G401 (cell line): ENCODE measurements at regions not wholly inside any gene's neighbourhood (a gene's known extent, or its start where the extent isn't known, plus 50 kb on each side); places are given as distances from the start of the nearest gene placed in this dataset.

ENCODE experiments used
- DNase-seq: peaks from one replicate; pipeline ENCODE4 v3.0.0-alpha.2; 2015; ENCODE audit warnings: low spot score
- in situ Hi-C: cut with HindIII; loops from 2 replicates; pipeline ENCODE4 v1.10.0; 2016; ENCODE audit warnings: low sequenced_read_pairs, mixed read lengths

DNA sequence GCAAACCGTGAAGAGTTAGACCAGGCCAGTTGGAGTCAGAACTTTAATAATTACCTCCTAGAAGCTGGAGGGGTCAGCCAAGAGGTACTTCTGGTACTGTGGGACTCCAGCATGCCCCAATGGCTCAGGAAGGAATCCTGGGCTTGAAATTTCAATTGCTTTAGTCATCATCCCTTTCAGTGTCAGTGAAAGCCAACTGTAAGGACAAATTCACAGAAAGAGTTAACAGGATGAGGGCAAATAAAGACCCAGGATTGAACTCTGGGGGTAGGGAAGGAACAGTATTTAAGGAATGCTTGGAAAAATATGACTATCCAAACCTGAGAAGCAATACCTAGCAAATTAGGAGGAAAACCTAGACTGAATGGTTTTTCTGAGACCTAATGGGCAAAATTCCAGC lies 735.1 kb upstream of the MARCKS start:
- DNase-seq = no peak
- in situ Hi-C loops = no loop called here

DNA sequence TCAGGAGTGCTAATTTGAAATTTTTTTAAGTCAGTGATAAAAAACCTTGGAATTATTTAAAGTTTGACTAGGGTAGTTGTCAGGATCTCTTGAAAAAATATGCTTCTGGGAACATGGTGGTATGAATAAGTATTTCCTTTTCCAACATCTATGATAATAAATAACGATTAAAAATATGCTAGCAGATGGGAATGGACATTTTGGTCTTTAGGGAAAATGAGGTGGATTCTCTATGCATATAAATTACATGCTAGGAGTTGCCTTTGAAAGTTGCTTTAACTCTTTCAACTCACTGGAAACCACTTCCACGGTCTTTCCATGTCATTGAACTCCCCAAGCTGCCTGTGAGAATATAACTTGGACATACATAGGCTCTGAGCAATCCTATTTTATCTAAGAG lies 731.5 kb upstream of the MARCKS start:
- no peak for DNase-seq
- in situ Hi-C loops = no loop called here

DNA sequence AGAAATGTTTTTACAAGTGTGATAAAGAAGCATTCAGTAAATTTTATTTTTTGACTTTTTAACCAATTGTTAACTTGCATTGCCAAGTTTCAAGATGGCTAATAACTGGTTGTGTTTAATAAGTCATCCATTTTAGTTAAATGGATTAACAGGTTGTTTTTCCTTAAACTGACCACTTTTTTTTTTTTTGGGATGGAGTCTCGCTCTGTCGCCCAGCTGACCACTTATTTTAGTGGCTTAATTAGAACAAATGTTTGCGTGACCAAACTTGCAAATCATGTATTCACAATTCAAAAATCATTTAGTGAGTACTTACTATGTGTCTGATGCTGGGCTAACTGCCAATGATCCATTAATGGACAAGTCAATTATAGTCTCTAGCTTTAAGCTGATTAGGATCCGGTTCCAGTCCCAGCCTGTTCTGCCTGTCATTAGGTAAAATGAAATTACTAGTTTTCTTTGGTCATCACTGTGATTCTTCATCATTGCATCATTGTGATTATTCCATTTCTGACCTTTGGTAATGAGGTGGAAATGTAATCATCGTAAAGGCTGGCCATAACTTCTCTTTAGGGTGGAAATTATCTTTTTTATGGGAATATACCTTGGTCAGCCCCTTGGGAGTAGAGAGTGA lies 729.2 kb upstream of the MARCKS start:
- in situ Hi-C loops = no loop called here
- no peak for DNase-seq

DNA sequence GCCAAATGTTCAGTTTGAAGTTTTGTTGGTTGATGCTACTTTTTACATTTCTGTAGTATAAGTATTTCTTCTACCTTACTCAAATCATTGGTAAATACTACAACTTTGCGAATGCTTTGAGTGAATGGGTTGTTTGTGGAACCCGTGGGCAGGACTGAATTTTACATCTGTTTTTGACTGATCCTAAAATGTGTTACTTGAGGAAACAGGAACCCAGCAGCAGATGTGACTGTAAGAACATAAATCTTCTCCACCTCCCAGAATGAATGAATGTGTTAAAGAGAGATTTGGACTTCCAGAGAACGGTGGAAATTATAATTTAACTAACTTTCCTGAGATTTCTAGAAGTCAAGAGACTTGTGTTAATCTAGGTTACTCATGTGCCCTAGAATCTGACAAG lies 728.5 kb upstream of the MARCKS start:
- in situ Hi-C loops = no loop called here
- DNase-seq = no peak

DNA sequence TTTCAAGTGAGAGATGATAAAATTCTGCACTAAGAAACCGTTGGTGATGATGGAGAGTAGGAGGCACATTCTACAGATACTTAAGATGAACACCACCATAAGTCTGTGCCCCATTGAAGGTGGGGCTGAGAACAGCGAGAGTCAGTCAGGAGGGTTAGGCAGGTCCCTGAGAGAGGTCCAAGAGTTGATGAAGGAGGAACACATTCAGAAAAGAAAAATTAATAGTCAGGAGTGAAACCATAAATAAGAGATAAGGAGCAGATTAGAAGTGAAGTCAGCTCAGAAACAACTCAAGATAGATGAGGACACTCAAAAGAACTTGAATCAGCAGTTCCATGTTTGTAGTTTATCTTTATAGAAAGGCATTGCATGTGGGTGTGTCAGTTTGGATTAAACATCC lies 727.2 kb upstream of the MARCKS start:
- in situ Hi-C loops = no loop called here
- no peak for DNase-seq

DNA sequence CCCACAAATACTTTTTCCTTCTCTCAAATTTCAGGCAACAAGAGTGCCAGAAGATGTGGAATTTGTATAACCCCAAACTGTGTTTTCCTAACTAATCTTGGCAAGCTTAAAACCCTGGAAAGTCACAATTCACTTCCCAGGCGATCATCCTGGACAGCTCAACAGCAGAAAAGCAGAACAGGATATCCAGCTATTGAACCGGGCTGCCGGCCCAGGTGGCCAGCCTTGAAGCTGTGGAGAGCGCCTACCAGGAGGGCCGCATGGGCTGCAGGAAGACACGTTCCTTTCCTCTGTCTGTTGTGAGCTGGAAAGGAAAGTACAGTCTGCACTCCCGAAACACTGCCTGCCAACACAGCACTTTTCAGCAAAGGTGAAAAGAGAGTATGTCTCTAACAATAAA lies 719.7 kb upstream of the MARCKS start:
- DNase-seq = no peak
- in situ Hi-C loops = no loop called here

DNA sequence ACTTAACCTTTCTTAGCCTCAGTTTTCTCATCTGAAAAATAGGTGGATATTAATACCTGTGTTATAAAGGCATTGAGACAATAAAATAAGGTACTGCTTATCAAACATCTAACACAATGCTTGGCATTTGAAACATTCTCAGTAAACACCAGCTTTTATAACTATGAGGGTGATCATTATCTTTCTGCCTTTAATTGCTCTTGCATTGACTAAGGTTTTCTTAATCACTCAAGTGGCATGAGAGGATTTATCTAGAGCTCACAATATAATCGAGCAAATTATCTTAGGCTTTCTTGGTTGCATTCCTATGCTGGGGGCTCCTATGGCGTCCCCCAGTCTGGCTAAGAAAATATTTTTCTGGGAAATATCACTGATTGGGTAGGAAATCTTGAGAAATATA lies 716.4 kb upstream of the MARCKS start:
- no peak for DNase-seq
- in situ Hi-C loops = no loop called here

DNA sequence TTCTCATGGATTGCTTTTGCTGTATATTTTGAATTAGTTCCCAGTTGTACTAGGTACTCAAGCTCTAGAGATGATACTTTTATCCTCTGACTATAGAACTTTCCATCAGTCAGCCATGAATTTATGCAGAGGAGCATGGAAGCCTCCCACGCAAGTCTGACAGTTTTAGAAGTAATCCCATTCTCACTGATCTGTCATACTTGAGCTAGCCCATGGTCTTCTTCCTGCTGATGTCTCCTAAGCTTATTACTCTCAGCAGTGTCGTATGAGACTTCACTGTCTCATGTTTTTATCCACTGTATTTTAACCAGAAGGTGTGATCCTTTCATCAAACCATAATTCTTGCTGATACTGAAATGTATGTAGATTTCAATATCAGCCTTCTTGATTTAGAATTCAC lies 715.2 kb upstream of the MARCKS start:
- DNase-seq = no peak
- in situ Hi-C loops = no loop called here

DNA sequence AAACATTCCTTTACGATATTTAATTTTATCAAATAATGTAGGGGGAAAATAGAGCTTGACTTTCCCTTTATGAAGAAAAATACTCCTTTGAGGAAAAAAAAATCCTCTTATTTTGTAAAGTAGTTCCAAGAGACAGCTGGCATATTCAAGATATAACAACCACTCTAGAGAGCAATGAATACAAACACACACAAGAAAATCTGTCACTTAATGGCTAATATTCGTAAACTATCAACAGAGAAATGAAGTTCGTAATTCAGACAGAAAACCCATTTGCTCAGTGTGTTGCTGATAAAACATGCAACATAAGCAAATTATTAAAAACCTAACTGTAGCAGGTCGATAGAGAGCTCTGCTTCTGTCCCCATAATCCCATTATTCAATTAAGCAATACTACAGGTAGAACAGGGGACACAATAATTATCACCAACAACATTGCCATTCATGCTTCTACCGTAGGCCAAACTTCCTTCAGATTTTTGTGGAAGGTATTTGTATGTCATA lies 714.4 kb upstream of the MARCKS start:
- in situ Hi-C loops = no loop called here
- no peak for DNase-seq

DNA sequence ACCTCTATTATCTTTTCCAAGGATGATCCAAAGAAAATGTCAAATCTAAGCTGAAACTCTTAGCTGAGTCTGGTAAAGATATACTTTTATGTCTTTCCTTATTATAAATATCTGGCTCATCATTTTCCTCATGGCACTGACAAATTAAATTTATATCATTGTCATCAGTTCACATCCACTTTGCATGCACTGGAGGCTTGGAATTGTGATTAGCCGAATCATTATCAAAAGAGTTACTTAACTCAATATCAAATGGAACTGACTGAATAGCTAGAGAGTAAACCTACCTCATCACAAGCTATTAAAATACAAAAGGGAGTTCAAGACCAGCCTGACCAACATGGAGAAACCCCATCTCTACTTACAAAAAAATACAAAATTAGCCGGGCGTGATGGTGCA lies 713.9 kb upstream of the MARCKS start:
- in situ Hi-C loops = no loop called here

DNA sequence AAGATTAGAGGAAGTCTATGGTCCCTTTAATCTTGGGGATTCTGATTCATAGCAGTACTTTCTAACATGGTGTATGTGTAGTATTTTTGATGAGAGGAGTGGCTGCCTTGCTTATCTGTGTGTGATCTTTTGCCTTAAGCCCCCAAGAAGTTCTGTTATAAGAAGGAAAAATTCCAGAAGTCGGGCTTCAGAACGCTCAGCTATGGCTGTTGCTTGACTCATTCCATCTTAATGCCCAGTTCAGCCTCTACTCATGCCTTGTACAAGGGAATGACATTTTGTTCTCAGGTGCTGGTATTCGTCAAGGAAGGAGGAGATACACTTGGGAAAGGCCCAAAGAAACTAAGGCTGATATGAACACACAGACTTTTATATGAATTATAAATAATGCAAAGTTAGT lies 713.0 kb upstream of the MARCKS start:
- in situ Hi-C loops = no loop called here
- DNase-seq = no peak

More for the DNA sequence above, 713.9 kb upstream of the MARCKS start:
- no peak for DNase-seq

DNA sequence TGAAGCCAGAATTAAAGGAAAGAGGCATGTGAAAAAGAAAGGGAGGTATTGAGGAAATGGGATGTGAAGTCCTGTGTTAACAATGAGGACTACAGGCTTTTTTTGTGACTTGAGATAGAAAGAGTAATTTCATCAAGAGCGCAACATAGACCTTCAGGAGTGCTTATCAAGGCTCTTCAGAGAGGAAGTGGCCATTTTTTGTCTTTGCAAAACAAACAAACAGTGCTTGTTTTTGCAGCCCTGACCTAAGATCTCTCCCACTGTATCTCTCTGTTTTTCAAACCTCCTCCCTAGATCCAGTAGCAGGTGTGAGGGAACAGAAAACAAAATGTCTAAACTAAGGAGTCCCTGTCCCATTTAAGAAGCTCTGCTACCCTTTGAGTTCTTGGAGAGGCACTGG lies 710.3 kb upstream of the MARCKS start:
- no peak for DNase-seq
- in situ Hi-C loops = no loop called here

DNA sequence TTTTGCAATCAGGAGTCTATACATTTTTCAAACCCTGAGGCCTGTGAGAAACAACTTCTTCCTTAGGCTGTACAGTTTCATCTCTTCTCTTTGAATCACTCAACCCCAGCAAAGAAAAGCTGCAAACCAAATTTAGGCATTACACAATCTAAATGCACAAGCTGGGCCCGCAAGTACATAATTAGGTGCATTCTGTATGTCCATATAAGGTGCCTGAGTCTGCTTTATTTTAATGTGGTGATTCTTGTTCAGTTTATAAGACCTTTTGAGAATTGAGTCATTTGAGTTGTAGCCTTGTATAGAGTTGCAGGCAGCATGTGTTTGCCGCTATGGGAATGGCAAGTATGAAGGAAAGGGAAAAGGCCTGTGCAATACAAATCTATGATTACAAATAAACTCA lies 709.6 kb upstream of the MARCKS start:
- in situ Hi-C loops = no loop called here
- no peak for DNase-seq

DNA sequence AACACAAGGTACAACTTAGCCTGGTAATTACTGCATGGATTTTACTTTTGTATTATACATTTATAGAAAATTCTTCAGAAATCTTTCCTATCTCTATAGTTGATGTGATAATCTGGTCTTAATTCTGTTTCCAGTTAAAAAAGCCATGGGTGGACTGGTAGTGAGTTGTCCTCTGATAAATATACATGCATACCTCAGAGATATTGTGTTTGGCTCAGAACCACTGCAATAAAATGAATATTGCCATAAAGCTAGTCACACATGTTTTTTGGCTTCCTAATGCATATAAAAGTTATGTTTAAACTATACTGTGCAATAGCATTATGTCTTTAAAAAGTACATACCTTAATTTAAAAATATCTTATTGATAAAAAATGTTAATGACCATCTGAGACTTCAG lies 708.6 kb upstream of the MARCKS start:
- in situ Hi-C loops = no loop called here
- DNase-seq = no peak

DNA sequence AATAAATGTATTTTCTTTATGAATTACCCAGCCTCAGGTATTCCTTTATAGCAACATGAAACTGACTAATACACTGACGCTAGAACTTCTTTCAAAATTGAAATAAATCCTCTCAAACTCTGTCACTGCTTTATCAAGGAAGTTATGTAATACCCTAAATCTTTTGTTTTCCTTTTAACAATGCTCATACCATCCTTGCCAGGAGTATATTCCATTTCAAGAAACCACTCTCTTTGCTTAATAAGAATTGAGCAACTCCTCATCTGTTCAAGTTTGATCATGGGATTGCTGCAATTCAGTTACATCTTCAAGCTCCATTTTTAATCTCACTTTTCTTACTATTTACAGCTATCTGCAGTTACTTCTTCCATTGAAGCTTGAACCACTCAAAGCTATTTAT lies 707.6 kb upstream of the MARCKS start:
- no peak for DNase-seq
- in situ Hi-C loops = no loop called here

DNA sequence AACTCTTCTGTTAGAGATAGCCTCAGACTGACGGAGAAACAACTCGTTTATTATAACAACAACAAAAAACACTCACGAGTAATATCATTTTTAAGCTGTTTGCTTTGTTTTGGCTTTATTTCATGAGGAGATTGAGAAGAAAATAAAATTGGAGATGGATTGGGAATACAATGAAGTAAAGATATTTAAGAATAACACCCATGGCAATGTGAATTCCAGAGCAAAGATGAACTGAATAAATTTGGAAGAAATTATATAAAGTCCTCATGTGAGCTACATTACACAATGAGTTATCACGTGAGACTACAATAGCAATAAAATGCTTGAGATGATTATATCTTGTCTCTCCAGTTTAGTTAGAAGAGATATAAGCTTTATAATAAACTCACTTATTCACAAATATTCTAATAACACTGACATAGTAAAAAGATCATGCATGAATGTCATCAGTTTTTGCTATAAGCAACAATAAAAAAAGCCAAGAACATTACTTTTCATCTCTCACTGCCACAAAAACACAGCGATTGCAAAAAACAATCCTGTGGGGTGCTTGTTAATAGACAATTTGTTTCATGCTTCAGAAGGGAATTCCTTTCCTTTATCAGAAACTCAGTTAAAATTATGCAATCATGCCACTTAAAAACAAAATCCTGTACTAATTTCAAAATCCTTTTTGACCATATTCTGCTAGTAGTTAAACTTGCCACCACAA lies 696.7 kb upstream of the MARCKS start:
- in situ Hi-C loops = no loop called here

DNA sequence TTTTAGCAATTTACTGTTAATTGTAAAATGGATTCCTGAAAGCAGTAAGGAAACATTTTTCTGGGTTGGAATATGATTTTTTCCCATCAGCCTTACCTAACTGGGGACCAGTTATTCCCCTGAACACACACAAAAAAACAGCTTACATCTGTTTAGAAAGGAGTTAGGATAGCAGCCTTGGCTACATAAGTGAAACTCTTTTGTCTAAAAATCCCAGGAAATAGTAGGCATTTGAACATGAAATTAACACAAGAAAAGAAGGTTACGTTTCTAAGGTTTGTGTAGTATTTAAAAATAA lies 696.2 kb upstream of the MARCKS start:
- DNase-seq = no peak

More for the DNA sequence above, 696.7 kb upstream of the MARCKS start:
- DNase-seq = no peak

DNA sequence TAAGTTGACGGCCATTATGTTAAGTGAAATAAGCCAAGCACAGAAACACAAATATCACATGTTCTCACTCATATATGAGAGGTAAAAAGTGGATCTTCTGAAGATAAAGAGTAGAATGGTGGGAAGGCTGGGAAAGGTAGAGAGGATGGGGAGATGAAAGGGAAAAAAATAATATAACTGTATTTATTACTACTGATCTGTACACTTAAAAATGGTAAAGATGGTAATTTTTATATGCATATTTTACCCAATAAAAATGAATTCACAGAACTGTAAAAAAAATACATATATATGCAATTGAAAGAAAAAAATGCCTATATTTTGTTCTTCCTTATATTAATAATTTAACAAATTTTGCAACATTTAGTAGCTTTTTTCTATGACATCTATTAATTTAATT lies 694.4 kb upstream of the MARCKS start:
- DNase-seq = no peak
- in situ Hi-C loops = no loop called here

More for the DNA sequence above, 696.2 kb upstream of the MARCKS start:
- in situ Hi-C loops = no loop called here

DNA sequence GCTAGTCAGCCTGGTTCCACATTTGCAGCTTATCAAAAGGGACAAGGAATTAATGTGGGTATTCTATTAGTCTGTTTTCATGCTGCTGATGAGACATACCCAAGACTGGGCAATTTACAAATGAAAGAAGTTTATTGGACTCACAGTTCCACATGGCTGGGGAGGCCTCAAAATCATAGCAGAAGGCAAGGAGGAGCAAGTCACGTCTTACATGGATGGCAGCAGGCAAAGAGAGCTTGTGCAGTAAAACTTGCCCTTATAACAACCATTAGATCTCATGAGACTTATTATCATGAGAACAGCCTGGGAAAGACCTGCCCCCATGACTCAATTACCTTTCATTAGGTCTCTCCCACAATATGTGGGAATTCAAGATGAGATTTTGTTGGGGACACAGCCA lies 689.1 kb upstream of the MARCKS start:
- in situ Hi-C loops = no loop called here

DNA sequence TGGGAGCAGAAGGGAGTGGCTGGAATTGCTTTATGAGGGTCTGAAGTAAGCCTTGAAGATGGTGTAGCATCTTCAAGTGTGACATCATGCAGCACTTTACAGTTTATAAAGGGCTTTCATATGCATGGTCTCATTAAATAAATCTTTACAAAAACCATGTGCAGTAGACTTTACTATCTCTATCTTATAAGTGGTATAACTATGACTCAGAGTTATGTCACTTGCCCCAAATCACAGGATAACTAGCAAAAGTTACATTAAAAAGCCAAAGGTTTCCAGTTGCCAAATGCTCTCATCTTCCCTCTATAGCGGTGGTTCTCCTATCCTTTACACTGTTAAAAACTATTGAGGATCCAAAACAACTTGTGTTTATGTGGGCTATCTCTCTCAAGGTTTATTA lies 687.7 kb upstream of the MARCKS start:
- in situ Hi-C loops = no loop called here
- no peak for DNase-seq

More for the DNA sequence above, 689.1 kb upstream of the MARCKS start:
- DNase-seq = no peak

DNA sequence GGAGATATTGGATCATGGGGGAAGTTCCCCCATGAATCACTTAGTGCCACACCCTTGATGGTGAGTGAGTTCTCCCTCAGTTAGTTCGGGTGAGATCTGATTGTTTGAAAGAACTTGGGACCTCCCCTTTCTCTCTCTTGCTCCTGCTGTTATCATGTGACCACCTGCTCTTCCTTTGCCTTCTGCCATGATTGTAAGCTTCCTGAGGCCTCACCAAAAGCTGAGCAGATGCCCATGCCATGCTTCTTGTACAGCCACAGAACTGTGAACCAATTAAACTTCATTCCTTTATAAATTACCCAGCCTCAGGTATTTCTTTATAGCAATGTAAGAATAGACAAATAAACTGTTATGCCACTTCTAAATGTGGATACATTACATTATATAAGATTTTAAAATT lies 686.7 kb upstream of the MARCKS start:
- DNase-seq = no peak
- in situ Hi-C loops = no loop called here
